Fibroblast of upper back skin (primary cell): ENCODE measurements at regions not wholly inside any gene's neighbourhood (a gene's known extent, or its start where the extent isn't known, plus 50 kb on each side); places are given as distances from the start of the nearest gene placed in this dataset.

Experiments
- DNase-seq: peaks from one replicate; pipeline ENCODE4 v3.0.0-alpha.2; 2013

GRCh38 chr3:187935623-187936156 is 190.4 kb upstream of the BCL6 start:
- DNase-seq = no peak

GRCh38 chr3:187936676-187937075 is 191.4 kb upstream of the BCL6 start:
- DNase-seq = no peak

- no peak for DNase-seq
Measured at GRCh38 chr3:187939891-187940290, 194.6 kb upstream of the BCL6 start.

- DNase-seq = no peak
Measured at GRCh38 chr3:187941135-187941847, 196.0 kb upstream of the BCL6 start.

- DNase-seq = no peak
Measured at GRCh38 chr3:187941848-187942194, 196.6 kb upstream of the BCL6 start.

- no peak for DNase-seq
Measured at GRCh38 chr3:187942658-187943241, 197.5 kb upstream of the BCL6 start.

GRCh38 chr3:187943677-187944389 is 198.6 kb upstream of the BCL6 start:
- DNase-seq = no peak

- DNase-seq = no peak
Measured at GRCh38 chr3:187944390-187945179, 199.3 kb upstream of the BCL6 start.

- DNase-seq = no peak
Measured at GRCh38 chr3:187945374-187945773, 200.1 kb upstream of the BCL6 start.

- peak; percentile 62 for DNase-seq
Measured at GRCh38 chr3:187946163-187946691, 201.0 kb upstream of the BCL6 start.

GRCh38 chr3:187946981-187947380 is 201.7 kb upstream of the BCL6 start:
- no peak for DNase-seq

- no peak for DNase-seq
Measured at GRCh38 chr3:187947927-187948682, 202.8 kb upstream of the BCL6 start.

GRCh38 chr3:187949093-187949820 is 204.0 kb upstream of the BCL6 start:
- DNase-seq = no peak

GRCh38 chr3:187950671-187951070 is 203.3 kb upstream of the LPP start:
- DNase-seq = no peak

GRCh38 chr3:187951452-187952190 is 202.3 kb upstream of the LPP start:
- no peak for DNase-seq

GRCh38 chr3:187952849-187953248 is 201.1 kb upstream of the LPP start:
- peak; percentile 10 for DNase-seq

- no peak for DNase-seq
Measured at GRCh38 chr3:187954516-187954872, 199.5 kb upstream of the LPP start.

- peak; percentile 57 for DNase-seq
Measured at GRCh38 chr3:187954873-187955586, 198.9 kb upstream of the LPP start.

- no peak for DNase-seq
Measured at GRCh38 chr3:187955587-187955952, 198.4 kb upstream of the LPP start.

GRCh38 chr3:187957165-187957581 is 196.8 kb upstream of the LPP start:
- no peak for DNase-seq
